Endodermal cell (in vitro differentiated cells): ENCODE measurements at regions not wholly inside any gene's neighbourhood (a gene's known extent, or its start where the extent isn't known, plus 50 kb on each side); places are given as distances from the start of the nearest gene placed in this dataset.

Experiments used
- DNase-seq: peaks from one replicate; pipeline ENCODE4 v3.0.0-alpha.2; 2017
- H3K27ac ChIP-seq: 2 replicates; pipeline ENCODE4 v1.5.1; 2013; ENCODE audit warnings: mild to moderate bottlenecking, low read depth, low read length, moderate library complexity
- H3K27me3 ChIP-seq: 2 replicates; pipeline ENCODE4 v1.6.1; 2013; ENCODE audit warnings: mild to moderate bottlenecking, low read length, moderate library complexity; ENCODE audit not compliant: insufficient read depth, control insufficient read depth, poor library complexity, severe bottlenecking
- H3K36me3 ChIP-seq: 2 replicates; pipeline ENCODE4 v1.7.0; 2013; ENCODE audit warnings: mild to moderate bottlenecking, low read length, moderate library complexity; ENCODE audit not compliant: control insufficient read depth, insufficient read depth
- H3K4me1 ChIP-seq: one replicate; pipeline ENCODE4 v1.7.0; 2013; ENCODE audit warnings: low read length; ENCODE audit not compliant: control insufficient read depth, insufficient read depth
- H3K4me3 ChIP-seq: 2 replicates; pipeline ENCODE4 v1.5.1; 2013; ENCODE audit warnings: mild to moderate bottlenecking, low read length, moderate library complexity
- H3K9ac ChIP-seq: 2 replicates; pipeline ENCODE4 v1.6.1; 2013; ENCODE audit warnings: mild to moderate bottlenecking, low read length, moderate library complexity; ENCODE audit not compliant: poor library complexity, severe bottlenecking; ENCODE audit errors: extremely low read depth
- H3K9me3 ChIP-seq: 2 replicates; pipeline ENCODE4 v1.6.1; 2013; ENCODE audit warnings: mild to moderate bottlenecking, low read length, moderate library complexity; ENCODE audit not compliant: control insufficient read depth
- H3K27ac Mint-ChIP-seq: 2 replicates; pipeline ENCODE4 v1.8.0; 2020; ENCODE audit warnings: mixed read lengths
- H3K27me3 Mint-ChIP-seq: 2 replicates; pipeline ENCODE4 v1.8.0; 2021; ENCODE audit warnings: mild to moderate bottlenecking, mixed read lengths; ENCODE audit not compliant: insufficient read depth
- H3K36me3 Mint-ChIP-seq: 2 replicates; pipeline ENCODE4 v1.8.0; 2020; ENCODE audit warnings: low read depth, mixed read lengths
- H3K4me1 Mint-ChIP-seq: 2 replicates; pipeline ENCODE4 v1.8.0; 2020; ENCODE audit warnings: mixed read lengths
- H3K4me3 Mint-ChIP-seq: 2 replicates; pipeline ENCODE4 v1.8.0; 2020; ENCODE audit warnings: mild to moderate bottlenecking, moderate library complexity, mixed read lengths
- H3K9me3 Mint-ChIP-seq: 2 replicates; pipeline ENCODE4 v1.8.0; 2020; ENCODE audit warnings: mild to moderate bottlenecking, mixed read lengths
- CTCF ChIP-seq: fragments of 200-600 bp; sonication (generic); conservative IDR thresholded peaks from 2 replicates; pipeline ENCODE4 v1.5.0; 2021; ENCODE audit warnings: antibody characterized with exemption, mild to moderate bottlenecking
- WGBS, 2 experiments: methylation state at CpG; one replicate each; pipeline versions ENCODE4 v1.1.5 to v1.1.7; 2013; ENCODE audit warnings: missing lambda C conversion rate in 2 of 2, mixed read lengths in 1 of 2; ENCODE audit not compliant: insufficient coverage in 1 of 2, insufficient read length in 1 of 2; 5-methylcytosine and 5-hydroxymethylcytosine counted together

GRCh38 chr20:19122395-19122794, 90.0 kb upstream of the SLC24A3 start:
- TF ChIP-seq CTCF = no peak
- Histone ChIP-seq H3K27me3 (no peaks in the 10 kb centered on the region), H3K27ac (no peak overlapping the region), H3K9ac (no peak overlapping the region), H3K4me1 (no peaks in the 10 kb centered on the region), H3K4me3 (no peak overlapping the region), H3K9me3 (no peaks in the 10 kb centered on the region), H3K36me3 (no peaks in the 10 kb centered on the region)
- DNase-seq = no peak
- Mint-ChIP-seq H3K4me1 (no peaks in the 10 kb centered on the region), H3K4me3 (no peak overlapping the region), H3K9me3 (no peaks in the 10 kb centered on the region), H3K27me3 (no peaks in the 10 kb centered on the region), H3K27ac (no peak overlapping the region), H3K36me3 (no peaks in the 10 kb centered on the region)

GRCh38 chr20:19125508-19125907, 86.9 kb upstream of the SLC24A3 start:
- Mint-ChIP-seq H3K4me1 (no peaks in the 10 kb centered on the region), H3K27me3 (no peaks in the 10 kb centered on the region), H3K4me3 (no peak overlapping the region), H3K27ac (no peak overlapping the region), H3K36me3 (no peaks in the 10 kb centered on the region), H3K9me3 (no peaks in the 10 kb centered on the region)
- TF ChIP-seq CTCF = no peak
- WGBS, 2 experiments = 100% methylated on average over 1 of the region's 1 CpG; no CpG with 5 or more reads in 1 of the 2 experiments
- Histone ChIP-seq H3K27me3 (no peaks in the 10 kb centered on the region), H3K27ac (no peak overlapping the region), H3K4me1 (no peaks in the 10 kb centered on the region), H3K9me3 (no peaks in the 10 kb centered on the region), H3K4me3 (no peak overlapping the region), H3K36me3 (no peaks in the 10 kb centered on the region), H3K9ac (no peak overlapping the region)
- DNase-seq = no peak

- H3K27me3 ChIP-seq = no peaks in the 10 kb centered on the region
- no peak for DNase-seq
- no peak overlapping the region for H3K9ac ChIP-seq
- no peaks in the 10 kb centered on the region for H3K36me3 Mint-ChIP-seq
- no peak overlapping the region for H3K27ac Mint-ChIP-seq
- no peaks in the 10 kb centered on the region for H3K36me3 ChIP-seq
- H3K9me3 ChIP-seq = no peaks in the 10 kb centered on the region
- H3K4me1 Mint-ChIP-seq = no peaks in the 10 kb centered on the region
- no peak overlapping the region for H3K27ac ChIP-seq
- H3K4me3 ChIP-seq = no peak overlapping the region
- H3K4me3 Mint-ChIP-seq = no peak overlapping the region
- TF ChIP-seq CTCF = no peak
- no peaks in the 10 kb centered on the region for H3K27me3 Mint-ChIP-seq
- no peaks in the 10 kb centered on the region for H3K4me1 ChIP-seq
- WGBS, 2 experiments = 100% methylated on average over 1 of the region's 1 CpG
- no peaks in the 10 kb centered on the region for H3K9me3 Mint-ChIP-seq
Measured at GRCh38 chr20:19129306-19129705, 83.1 kb upstream of the SLC24A3 start.
